Type B pancreatic cell (in vitro differentiated cells): ENCODE measurements at regions not wholly inside any gene's neighbourhood (a gene's known extent, or its start where the extent isn't known, plus 50 kb on each side); places are given as distances from the start of the nearest gene placed in this dataset.
A peak's percentile ranks its signal among the peaks of the same experiment; 100 is the strongest.

Experiments used
- DNase-seq: peaks from one replicate; pipeline ENCODE4 v3.0.0; 2021; ENCODE audit warnings: mixed read lengths; ENCODE audit not compliant: unreplicated experiment; ENCODE audit errors: extremely low spot score
- H3K27ac Mint-ChIP-seq: 2 replicates; pipeline ENCODE4 v1.8.0; 2021; ENCODE audit warnings: mild to moderate bottlenecking, mixed read lengths
- H3K27me3 Mint-ChIP-seq: 2 replicates; pipeline ENCODE4 v1.8.0; 2021; ENCODE audit warnings: mixed read lengths
- H3K36me3 Mint-ChIP-seq: 2 replicates; pipeline ENCODE4 v1.8.0; 2021; ENCODE audit warnings: mixed read lengths
- H3K4me1 Mint-ChIP-seq: one replicate; pipeline ENCODE4 v1.8.0; 2021; ENCODE audit warnings: mixed read lengths; ENCODE audit not compliant: unreplicated experiment
- H3K4me3 Mint-ChIP-seq: 2 replicates; pipeline ENCODE4 v1.8.0; 2021; ENCODE audit warnings: mild to moderate bottlenecking, mixed read lengths
- H3K9me3 Mint-ChIP-seq: 2 replicates; pipeline ENCODE4 v1.8.0; 2021; ENCODE audit warnings: mixed read lengths
- TF ChIP-seq, protein P1 (sequence below): fragments of 200-600 bp; sonication (generic); conservative IDR thresholded peaks from 2 replicates; pipeline ENCODE4 v1.5.0; 2021; ENCODE audit warnings: antibody characterized with exemption, mild to moderate bottlenecking

DNA sequence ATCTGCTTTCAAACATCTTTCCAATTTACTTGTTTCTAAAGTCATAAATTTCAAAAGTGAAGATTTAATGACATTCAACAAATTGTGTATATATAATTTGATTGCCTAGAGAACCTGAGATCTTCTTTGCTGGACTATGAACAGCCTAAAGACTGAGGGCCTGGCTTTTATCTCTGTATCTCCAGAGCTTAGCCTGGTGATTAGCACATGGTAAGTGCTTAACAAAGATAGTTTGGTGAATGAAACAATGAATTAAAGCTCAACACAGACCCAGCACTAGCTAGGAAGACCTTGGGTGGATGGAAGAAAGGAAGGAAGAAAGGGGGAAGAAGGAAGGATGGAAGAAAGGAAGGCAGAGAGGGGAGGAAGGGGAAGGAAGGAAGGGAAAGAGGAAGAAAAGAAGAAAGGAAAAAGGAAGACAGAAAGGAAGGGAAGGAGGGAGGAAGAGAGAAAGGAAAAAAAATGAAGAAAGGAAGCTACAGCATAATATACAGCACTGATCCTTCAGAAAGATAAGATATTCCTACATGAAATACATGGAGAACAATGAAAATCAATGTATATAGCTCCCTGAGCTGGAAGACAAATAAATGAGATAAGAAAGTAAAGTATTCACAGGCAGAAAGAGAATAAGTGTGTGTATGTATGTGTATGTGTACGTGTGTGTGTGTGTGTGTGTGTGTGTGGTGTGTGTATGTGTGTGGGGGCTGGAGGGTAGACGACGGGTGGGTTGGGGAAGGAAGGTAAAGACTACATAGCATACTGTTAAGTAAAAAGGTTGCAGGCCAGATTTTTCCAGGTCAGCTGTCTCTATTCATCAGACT is 318.2 kb downstream of the TNS1 start:
- H3K27ac Mint-ChIP-seq: peak overlapping the region; percentile 86
- H3K27me3 Mint-ChIP-seq: no peaks in the 10 kb centered on the region
- no peak overlapping the region for H3K4me3 Mint-ChIP-seq
- no peaks in the 10 kb centered on the region for H3K36me3 Mint-ChIP-seq
- no peak for DNase-seq
- peaks cover 17% of the 10 kb centered on the region for H3K4me1 Mint-ChIP-seq
- H3K9me3 Mint-ChIP-seq: no peaks in the 10 kb centered on the region
- TF ChIP-seq, protein P1, sequence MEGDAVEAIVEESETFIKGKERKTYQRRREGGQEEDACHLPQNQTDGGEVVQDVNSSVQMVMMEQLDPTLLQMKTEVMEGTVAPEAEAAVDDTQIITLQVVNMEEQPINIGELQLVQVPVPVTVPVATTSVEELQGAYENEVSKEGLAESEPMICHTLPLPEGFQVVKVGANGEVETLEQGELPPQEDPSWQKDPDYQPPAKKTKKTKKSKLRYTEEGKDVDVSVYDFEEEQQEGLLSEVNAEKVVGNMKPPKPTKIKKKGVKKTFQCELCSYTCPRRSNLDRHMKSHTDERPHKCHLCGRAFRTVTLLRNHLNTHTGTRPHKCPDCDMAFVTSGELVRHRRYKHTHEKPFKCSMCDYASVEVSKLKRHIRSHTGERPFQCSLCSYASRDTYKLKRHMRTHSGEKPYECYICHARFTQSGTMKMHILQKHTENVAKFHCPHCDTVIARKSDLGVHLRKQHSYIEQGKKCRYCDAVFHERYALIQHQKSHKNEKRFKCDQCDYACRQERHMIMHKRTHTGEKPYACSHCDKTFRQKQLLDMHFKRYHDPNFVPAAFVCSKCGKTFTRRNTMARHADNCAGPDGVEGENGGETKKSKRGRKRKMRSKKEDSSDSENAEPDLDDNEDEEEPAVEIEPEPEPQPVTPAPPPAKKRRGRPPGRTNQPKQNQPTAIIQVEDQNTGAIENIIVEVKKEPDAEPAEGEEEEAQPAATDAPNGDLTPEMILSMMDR: no peak

DNA sequence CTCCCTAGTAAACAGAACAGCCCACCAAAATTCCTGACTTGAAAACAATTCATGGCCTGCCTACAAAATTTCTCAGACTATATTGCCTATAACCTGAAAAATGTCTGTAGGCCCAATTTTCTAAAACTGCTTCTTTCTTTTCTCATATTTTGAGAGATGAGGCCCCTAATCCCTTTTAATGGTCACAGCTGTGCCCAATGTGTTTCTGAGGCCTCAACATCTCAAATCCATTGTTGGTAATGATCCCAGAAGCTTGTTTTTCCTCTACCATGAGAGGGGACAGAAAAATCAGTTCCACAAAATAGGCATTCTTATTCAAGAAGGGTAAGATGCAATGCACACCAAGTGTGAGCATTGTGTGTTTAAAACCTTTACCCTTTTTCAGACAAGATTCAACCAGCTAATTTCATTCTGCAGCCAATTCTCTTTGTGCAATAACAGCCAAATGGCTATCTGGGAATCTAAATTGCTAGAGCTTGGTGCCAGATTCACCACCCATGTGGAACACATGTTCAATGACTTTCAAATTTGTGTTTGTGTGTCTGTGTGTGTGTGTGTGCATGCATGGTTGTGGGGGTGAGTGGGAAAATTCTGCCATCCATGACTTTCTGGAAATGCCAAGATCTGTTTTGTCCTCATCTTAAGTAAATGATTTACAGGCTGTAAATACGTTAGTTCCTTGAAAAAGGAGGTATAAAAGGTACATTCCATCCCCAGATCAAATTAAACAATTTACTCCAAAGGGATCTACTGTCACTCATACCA is 319.5 kb downstream of the TNS1 start:
- Mint-ChIP-seq H3K27ac (no peak overlapping the region), H3K4me1 (peaks cover 17% of the 10 kb centered on the region), H3K4me3 (no peak overlapping the region), H3K9me3 (no peaks in the 10 kb centered on the region), H3K36me3 (no peaks in the 10 kb centered on the region), H3K27me3 (no peaks in the 10 kb centered on the region)
- TF ChIP-seq, protein P1: no peak
- no peak for DNase-seq

DNA sequence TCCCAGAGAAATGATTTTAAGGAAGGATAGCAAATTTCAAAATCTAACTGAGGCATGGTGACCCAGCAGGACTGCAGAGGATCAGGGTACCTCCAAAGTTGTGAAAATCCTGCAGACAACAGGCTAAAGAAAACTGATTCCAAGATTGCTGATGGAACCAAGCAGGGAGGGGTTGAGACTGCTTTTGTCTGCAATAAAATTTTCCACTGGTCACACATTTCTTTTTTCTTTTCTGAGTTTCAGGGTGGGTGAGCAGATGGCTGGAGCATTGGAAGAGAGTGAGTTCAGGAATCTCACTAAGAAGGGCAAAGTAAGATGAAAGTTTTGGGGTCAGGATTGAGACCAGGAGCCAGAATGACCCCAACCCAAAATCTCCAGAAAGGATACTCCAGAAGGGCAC is 321.0 kb downstream of the TNS1 start:
- TF ChIP-seq, protein P1: no peak
- Mint-ChIP-seq H3K36me3 (no peaks in the 10 kb centered on the region), H3K27ac (no peak overlapping the region), H3K9me3 (no peaks in the 10 kb centered on the region), H3K4me1 (peaks cover 17% of the 10 kb centered on the region), H3K4me3 (no peak overlapping the region), H3K27me3 (no peaks in the 10 kb centered on the region)
- no peak for DNase-seq

DNA sequence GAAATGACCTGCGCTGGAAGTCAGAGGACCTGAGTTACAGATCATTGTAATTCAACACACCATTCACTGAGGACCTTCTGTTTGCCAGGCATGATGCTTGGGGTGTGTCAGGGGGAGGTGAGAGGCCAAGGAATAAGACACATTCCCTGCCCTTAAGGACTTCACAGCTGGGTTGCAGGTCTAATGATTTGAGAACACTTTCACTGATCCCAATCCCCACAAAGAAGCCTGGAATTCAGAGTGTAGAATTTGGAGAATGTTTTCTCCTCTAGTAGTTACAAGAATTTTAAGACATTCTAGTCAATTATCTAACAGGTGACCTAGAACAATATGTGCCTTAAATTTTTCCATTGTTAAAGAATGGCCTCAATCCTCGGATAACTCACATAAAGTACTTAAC is 322.4 kb downstream of the TNS1 start:
- Mint-ChIP-seq H3K4me3 (no peak overlapping the region), H3K27me3 (no peaks in the 10 kb centered on the region)

DNA sequence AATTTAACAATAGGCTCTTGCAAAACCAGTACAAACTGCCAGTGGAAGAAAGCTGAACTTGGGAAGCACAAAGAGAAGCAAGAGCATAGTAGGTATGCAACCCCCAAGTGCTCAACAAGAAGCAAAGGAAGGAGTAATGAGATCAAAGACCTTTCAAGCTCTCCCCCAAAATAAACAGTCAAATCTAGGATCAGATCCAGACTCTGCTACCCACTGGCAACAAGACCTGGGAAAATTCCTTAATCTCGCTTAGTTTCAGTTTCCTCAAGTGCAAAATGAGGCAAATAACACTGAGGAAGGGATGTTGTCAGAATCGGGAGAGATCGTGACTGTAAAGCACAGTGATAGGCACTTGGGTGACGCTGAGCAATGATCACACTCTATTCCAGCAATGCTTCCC is 329.2 kb downstream of the TNS1 start:
- H3K4me1 Mint-ChIP-seq: no peaks in the 10 kb centered on the region
- TF ChIP-seq, protein P1: no peak
- H3K27me3 Mint-ChIP-seq: no peaks in the 10 kb centered on the region
- peak overlapping the region; percentile 96 for H3K27ac Mint-ChIP-seq
- H3K9me3 Mint-ChIP-seq: peaks cover 10% of the 10 kb centered on the region
- DNase-seq: no peak
- H3K4me3 Mint-ChIP-seq: no peak overlapping the region
- H3K36me3 Mint-ChIP-seq: no peaks in the 10 kb centered on the region

More for the DNA sequence above, 322.4 kb downstream of the TNS1 start:
- no peak overlapping the region for H3K27ac Mint-ChIP-seq
- no peaks in the 10 kb centered on the region for H3K9me3 Mint-ChIP-seq
- peaks cover 9% of the 10 kb centered on the region for H3K4me1 Mint-ChIP-seq
- DNase-seq: no peak
- no peaks in the 10 kb centered on the region for H3K36me3 Mint-ChIP-seq
- TF ChIP-seq, protein P1: no peak
